ENCODE measurements at regions not wholly inside any gene's neighbourhood (a gene's known extent, or its start where the extent isn't known, plus 50 kb on each side); places are given as distances from the start of the nearest gene placed in this dataset.

DNA sequence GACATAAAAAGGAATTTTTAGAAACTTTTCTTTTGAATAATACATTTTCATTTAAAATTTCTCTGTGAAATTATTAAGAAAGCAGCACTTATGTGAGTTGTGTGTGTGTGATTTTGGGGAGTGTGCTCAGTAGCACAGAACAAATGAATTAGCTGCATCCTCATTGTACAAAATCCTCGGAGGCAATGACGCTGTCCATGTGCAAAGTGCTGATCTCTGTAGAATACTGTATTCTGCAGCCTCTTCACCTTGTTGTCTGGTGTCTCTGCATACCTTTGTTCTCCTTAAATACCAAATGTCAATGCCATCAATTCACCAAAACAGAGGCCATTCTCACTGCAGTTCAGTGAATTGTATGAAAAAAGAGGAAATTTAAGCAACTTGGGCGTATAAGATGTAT, 838.4 kb downstream of the QKI start:
- Histone ChIP-seq H2BK5ac (ENCODE audit: low read depth, low read length, poor library complexity, severe bottlenecking) (no peak overlapping the region), H3K23ac (ENCODE audit: low read depth, low read length) (no peak overlapping the region), H3K27ac (ENCODE audit: insufficient read depth, low read length) (no peak overlapping the region), H3K4ac (ENCODE audit: low read depth, low read length) (no peak overlapping the region), H3K56ac (ENCODE audit: extremely low read depth, insufficient read depth, low read length) (no peak overlapping the region), H3K36me3 (ENCODE audit: control insufficient read depth, insufficient read depth, low read length) (no peaks in the 10 kb centered on the region), H4K5ac (ENCODE audit: low read depth, low read length) (no peak overlapping the region), H2AK5ac (ENCODE audit: low read depth, low read length) (no peak overlapping the region), H2BK15ac (ENCODE audit: low read depth, low read length) (no peak overlapping the region), H3K9ac (ENCODE audit: low read depth, low read length) (no peak overlapping the region), H3K9me3 (ENCODE audit: control insufficient read depth, insufficient read depth, low read length) (peaks cover 13% of the 10 kb centered on the region), H2AK9ac (replicated peaks; ENCODE audit: low read depth, low read length, poor library complexity) (no peak overlapping the region), H4K20me1 (ENCODE audit: insufficient read depth, low read length) (no peaks in the 10 kb centered on the region), H3K4me3 (ENCODE audit: insufficient read depth, low read depth, low read length) (no peak overlapping the region), H3K9me1 (ENCODE audit: insufficient read depth, low read length) (no peaks in the 10 kb centered on the region), H3K4me1 (ENCODE audit: control insufficient read depth, insufficient read depth, low read length) (no peaks in the 10 kb centered on the region), H3K18ac (ENCODE audit: low read depth, low read length) (no peak overlapping the region), H2BK120ac (ENCODE audit: low read depth, low read length) (no peak overlapping the region), H3K27me3 (ENCODE audit: control insufficient read depth, insufficient read depth, low read length) (no peaks in the 10 kb centered on the region), H2BK20ac (ENCODE audit: low read depth, low read length) (no peak overlapping the region), H3K4me2 (ENCODE audit: low read depth, low read length) (no peak overlapping the region), H4K8ac (ENCODE audit: low read depth in 2 of 2, low read length in 2 of 2) (no peak overlapping the region), H4K91ac (ENCODE audit: insufficient read depth, low read depth, low read length) (no peak overlapping the region), H3K79me1 (ENCODE audit: low read depth in 1 of 2, low read length in 2 of 2) (no peaks in the 10 kb centered on the region), H3K14ac (replicated peaks; ENCODE audit: low read depth, low read length) (no peak overlapping the region), H2AFZ (replicated peaks; ENCODE audit: low read length, poor library complexity) (no peak overlapping the region)
- ChIA-PET POLR2A (ENCODE audit: unreplicated experiment) (no interaction called here), CTCF (no interaction called here)
- BruUV-seq (replicated peaks), result no TSS peak
- TF ChIP-seq CEBPB (IDR thresholded peaks at IDR 0.05; ENCODE audit: low read depth, low read length) (no peak), RFX5 (IDR thresholded peaks at IDR 0.05; ENCODE audit: low read depth, low read length) (no peak), SMC3 (IDR thresholded peaks at IDR 0.05; ENCODE audit: low read depth, low read length) (no peak), RAD21 (IDR thresholded peaks at IDR 0.05; ENCODE audit: low read length) (no peak), NFE2L2 (IDR thresholded peaks at IDR 0.05; ENCODE audit: low read depth, low read length) (no peak), USF2 (IDR thresholded peaks at IDR 0.05; ENCODE audit: low read depth, low read length) (no peak), POLR2A (IDR thresholded peaks at IDR 0.05; ENCODE audit: low read depth, low read length) (no peak), MXI1 (IDR thresholded peaks at IDR 0.05; ENCODE audit: borderline replicate concordance, low read depth, low read length) (no peak), FOS (IDR thresholded peaks at IDR 0.05; ENCODE audit: low read depth, low read length) (no peak), MAFK (IDR thresholded peaks at IDR 0.05; ENCODE audit: low read depth, low read length) (no peak), MAZ (IDR thresholded peaks at IDR 0.05; ENCODE audit: borderline replicate concordance, low read depth, low read length) (no peak), BHLHE40 (IDR thresholded peaks at IDR 0.05; ENCODE audit: low read depth, low read length) (no peak), CHD1 (IDR thresholded peaks at IDR 0.05; ENCODE audit: low read depth, low read length) (no peak), RCOR1 (IDR thresholded peaks at IDR 0.05; ENCODE audit: insufficient replicate concordance, low read length) (no peak)
- TF ChIP-seq, protein P1, sequence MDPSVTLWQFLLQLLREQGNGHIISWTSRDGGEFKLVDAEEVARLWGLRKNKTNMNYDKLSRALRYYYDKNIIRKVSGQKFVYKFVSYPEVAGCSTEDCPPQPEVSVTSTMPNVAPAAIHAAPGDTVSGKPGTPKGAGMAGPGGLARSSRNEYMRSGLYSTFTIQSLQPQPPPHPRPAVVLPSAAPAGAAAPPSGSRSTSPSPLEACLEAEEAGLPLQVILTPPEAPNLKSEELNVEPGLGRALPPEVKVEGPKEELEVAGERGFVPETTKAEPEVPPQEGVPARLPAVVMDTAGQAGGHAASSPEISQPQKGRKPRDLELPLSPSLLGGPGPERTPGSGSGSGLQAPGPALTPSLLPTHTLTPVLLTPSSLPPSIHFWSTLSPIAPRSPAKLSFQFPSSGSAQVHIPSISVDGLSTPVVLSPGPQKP (IDR thresholded peaks at IDR 0.05; ENCODE audit: borderline replicate concordance, low read depth, low read length), result no peak
- TF ChIP-seq, protein P2, sequence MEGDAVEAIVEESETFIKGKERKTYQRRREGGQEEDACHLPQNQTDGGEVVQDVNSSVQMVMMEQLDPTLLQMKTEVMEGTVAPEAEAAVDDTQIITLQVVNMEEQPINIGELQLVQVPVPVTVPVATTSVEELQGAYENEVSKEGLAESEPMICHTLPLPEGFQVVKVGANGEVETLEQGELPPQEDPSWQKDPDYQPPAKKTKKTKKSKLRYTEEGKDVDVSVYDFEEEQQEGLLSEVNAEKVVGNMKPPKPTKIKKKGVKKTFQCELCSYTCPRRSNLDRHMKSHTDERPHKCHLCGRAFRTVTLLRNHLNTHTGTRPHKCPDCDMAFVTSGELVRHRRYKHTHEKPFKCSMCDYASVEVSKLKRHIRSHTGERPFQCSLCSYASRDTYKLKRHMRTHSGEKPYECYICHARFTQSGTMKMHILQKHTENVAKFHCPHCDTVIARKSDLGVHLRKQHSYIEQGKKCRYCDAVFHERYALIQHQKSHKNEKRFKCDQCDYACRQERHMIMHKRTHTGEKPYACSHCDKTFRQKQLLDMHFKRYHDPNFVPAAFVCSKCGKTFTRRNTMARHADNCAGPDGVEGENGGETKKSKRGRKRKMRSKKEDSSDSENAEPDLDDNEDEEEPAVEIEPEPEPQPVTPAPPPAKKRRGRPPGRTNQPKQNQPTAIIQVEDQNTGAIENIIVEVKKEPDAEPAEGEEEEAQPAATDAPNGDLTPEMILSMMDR (conservative IDR thresholded peaks at IDR 0.05; ENCODE audit: low read depth, low read length), result no peak
- DNase-seq (no peak), ATAC-seq (ENCODE audit: low read depth) (no peak)
- in situ Hi-C loops (cut with MboI; ENCODE audit: low sequenced_read_pairs) (no loop called here), dilution Hi-C loops (cut with HindIII; ENCODE audit: low sequenced_read_pairs, unreplicated experiment) (no loop called here), intact Hi-C loops (cut with micrococcal nuclease) (no loop called here)
- no CpG with 5 or more reads among the region's 3 CpGs for WGBS, 2 experiments (ENCODE audit: extremely low coverage in 2 of 2, insufficient read length in 1 of 2)

Measured in IMR-90 (cell line).